ENCODE measurements at regions not wholly inside any gene's neighbourhood (a gene's known extent, or its start where the extent isn't known, plus 50 kb on each side); places are given as distances from the start of the nearest gene placed in this dataset.

GRCh38 chr6:1497761-1498105, 108.4 kb downstream of the FOXF2 start:
- TF ChIP-seq CTCF (IDR thresholded peaks at IDR 0.05) (no peak), EP300 (IDR thresholded peaks at IDR 0.05) (no peak), POLR2A (IDR thresholded peaks at IDR 0.05) (no peak)

All from upper lobe of left lung (tissue), 4 donors.